NB4 (cell line): ENCODE measurements at regions not wholly inside any gene's neighbourhood (a gene's known extent, or its start where the extent isn't known, plus 50 kb on each side); places are given as distances from the start of the nearest gene placed in this dataset.

Source experiments
- DNase-seq: peaks from one replicate; pipeline ENCODE4 v3.0.0; 2010; ENCODE audit warnings: low read depth
- H3K4me3 ChIP-seq: one replicate; pipeline ENCODE4 v1.5.1; 2011; ENCODE audit warnings: mild to moderate bottlenecking, low read depth, low read length, moderate library complexity
- MYC ChIP-seq: IDR thresholded peaks from 2 replicates; pipeline ENCODE4 v1.6.1; 2011; ENCODE audit warnings: low read depth, low read length
- POLR2A ChIP-seq: IDR thresholded peaks from 2 replicates; pipeline ENCODE4 v1.6.1; 2011; ENCODE audit warnings: mild to moderate bottlenecking; ENCODE audit not compliant: insufficient read length; ENCODE audit errors: extremely low read depth
- TF ChIP-seq, protein P1 (sequence below): IDR thresholded peaks from one replicate; pipeline ENCODE4 v1.5.1; 2012; ENCODE audit warnings: low read depth, low read length
- TF ChIP-seq, protein P2 (sequence below): IDR thresholded peaks from 2 replicates; pipeline ENCODE4 v1.6.1; 2011; ENCODE audit warnings: low read depth, low read length

DNA sequence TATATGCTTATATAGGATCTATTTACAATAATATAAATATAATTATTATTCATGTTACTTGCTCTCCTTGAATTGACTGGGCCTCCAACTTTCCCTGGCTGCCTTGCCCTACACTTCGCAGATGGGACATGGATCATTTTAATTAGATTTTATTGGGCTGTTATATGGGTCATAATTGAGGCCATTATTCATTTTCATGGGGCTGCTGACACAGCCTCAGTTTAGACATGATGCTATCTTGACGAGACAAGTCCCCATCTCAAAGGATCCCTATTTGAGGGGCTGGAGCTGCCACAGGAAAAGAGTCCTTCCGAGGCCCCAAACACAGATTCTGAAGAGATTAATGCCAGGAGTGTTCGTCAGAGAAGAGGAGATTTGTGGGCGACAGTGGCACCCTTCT lies 170.4 kb downstream of the DHX35 start:
- TF ChIP-seq POLR2A (no peak), MYC (no peak)
- TF ChIP-seq, protein P1, sequence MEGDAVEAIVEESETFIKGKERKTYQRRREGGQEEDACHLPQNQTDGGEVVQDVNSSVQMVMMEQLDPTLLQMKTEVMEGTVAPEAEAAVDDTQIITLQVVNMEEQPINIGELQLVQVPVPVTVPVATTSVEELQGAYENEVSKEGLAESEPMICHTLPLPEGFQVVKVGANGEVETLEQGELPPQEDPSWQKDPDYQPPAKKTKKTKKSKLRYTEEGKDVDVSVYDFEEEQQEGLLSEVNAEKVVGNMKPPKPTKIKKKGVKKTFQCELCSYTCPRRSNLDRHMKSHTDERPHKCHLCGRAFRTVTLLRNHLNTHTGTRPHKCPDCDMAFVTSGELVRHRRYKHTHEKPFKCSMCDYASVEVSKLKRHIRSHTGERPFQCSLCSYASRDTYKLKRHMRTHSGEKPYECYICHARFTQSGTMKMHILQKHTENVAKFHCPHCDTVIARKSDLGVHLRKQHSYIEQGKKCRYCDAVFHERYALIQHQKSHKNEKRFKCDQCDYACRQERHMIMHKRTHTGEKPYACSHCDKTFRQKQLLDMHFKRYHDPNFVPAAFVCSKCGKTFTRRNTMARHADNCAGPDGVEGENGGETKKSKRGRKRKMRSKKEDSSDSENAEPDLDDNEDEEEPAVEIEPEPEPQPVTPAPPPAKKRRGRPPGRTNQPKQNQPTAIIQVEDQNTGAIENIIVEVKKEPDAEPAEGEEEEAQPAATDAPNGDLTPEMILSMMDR = no peak
- TF ChIP-seq, protein P2, sequence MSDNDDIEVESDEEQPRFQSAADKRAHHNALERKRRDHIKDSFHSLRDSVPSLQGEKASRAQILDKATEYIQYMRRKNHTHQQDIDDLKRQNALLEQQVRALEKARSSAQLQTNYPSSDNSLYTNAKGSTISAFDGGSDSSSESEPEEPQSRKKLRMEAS = no peak
- no peak overlapping the region for H3K4me3 ChIP-seq
- no peak for DNase-seq

DNA sequence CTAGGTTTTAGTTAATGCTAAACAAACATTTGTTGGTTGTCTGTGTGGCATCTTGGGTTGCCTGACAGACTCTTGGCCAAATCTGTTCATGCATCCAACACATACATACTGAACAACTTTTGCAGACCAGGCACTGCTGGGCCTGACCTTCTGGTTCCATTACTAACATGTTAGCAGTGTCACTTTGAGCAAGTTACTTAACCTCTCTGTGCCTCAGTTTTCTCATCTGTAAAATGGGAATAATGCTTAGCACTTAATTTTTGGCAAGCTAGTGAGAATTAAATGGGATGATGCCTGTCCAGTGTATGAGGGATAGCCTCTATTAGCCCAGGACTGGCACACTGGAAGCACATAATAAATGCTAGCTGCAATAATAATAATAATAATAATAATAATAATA lies 169.9 kb downstream of the DHX35 start:
- H3K4me3 ChIP-seq = no peak overlapping the region
- DNase-seq = no peak
- TF ChIP-seq, protein P2 = no peak
- TF ChIP-seq MYC (no peak), POLR2A (no peak)
- TF ChIP-seq, protein P1 = no peak

DNA sequence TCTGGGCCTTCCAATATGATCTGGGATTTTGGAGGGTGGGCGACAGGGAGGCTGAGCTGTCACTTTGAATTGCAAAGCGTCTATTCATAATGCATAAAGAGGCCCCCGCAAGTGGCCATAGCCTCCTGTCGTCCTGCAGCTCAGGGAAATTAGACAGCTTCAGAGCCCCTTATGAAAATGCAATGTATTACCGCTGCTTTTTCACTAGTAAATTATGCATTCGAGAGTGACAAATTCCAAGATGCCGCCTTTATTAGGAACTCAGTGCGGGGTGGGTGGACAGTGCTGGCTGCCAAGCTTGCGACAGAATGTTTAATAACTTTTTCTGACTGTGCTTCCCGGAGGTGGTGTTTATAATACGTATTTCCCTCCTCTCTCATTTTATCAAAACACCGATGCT lies 168.5 kb downstream of the DHX35 start:
- DNase-seq = no peak

DNA sequence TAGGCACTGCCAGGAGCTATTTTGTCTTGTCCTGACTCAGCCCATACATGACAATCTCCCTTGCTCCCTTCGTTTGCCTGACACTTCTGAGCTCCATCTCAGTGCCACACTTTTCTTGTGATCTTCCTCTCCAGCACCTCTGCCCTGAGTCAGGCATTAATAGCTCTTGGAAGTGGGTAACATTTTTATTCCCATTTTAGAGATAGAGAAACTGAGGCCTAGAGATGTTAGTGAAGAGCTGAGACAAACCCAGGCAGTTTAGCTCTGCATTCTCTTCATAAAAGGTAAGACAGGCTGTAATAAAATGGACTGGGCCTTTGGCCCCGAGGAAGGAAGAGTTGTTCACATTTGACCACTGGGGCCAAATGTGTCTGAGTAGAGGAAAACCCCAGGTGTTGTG lies 167.4 kb downstream of the DHX35 start:
- TF ChIP-seq, protein P2 = no peak
- TF ChIP-seq, protein P1 = no peak
- TF ChIP-seq POLR2A (no peak), MYC (no peak)
- H3K4me3 ChIP-seq = no peak overlapping the region
- no peak for DNase-seq

More for the DNA sequence above, 168.5 kb downstream of the DHX35 start:
- TF ChIP-seq, protein P2 = no peak
- TF ChIP-seq MYC (no peak), POLR2A (no peak)
- TF ChIP-seq, protein P1 = no peak
- no peak overlapping the region for H3K4me3 ChIP-seq

DNA sequence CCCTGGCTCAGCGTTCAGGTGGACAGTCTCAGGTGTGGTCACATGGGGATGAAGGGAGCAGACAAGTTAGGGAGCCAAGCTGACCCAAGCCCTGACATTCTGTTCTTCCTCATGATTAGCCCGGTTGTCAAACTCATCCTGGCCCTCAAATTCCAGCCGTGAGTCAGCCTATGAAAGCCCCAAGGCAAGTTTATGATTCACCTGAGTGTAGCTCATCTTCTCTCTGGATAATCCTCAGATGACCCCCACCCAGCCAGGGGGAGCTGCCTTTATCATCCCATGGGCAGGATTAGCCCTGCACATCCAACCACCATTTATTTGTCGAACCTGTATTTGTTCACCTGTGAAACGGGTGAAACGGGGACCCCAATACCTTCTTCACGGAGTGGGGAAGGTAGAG lies 161.9 kb downstream of the DHX35 start:
- no peak overlapping the region for H3K4me3 ChIP-seq
- TF ChIP-seq, protein P2 = no peak
- TF ChIP-seq POLR2A = no peak
- TF ChIP-seq MYC = no peak
- TF ChIP-seq, protein P1 = no peak
- DNase-seq = no peak

DNA sequence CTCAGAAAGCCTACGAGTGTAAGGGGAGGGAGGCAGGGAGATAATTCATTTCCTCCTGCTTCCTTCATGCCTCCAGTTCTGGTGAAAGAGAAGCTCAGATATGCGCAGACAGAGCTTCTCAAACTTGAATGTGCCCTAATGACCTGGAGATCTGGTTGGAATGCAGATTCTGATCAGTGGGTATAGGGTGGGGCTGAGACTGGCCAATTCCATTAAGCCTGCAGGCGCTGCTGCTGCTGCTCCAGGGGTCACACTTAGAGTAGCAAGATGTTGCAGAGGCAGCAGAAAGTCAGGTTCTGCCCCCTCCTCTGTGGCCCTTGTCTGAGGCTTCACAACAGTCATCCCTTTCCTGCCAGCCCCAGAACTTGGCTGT lies 161.0 kb downstream of the DHX35 start:
- no peak overlapping the region for H3K4me3 ChIP-seq
- TF ChIP-seq POLR2A = no peak
- TF ChIP-seq, protein P2 = no peak
- TF ChIP-seq, protein P1 = no peak
- no peak for TF ChIP-seq MYC
- DNase-seq = no peak
